ENCODE measurements at regions not wholly inside any gene's neighbourhood (a gene's known extent, or its start where the extent isn't known, plus 50 kb on each side); places are given as distances from the start of the nearest gene placed in this dataset.

DNA sequence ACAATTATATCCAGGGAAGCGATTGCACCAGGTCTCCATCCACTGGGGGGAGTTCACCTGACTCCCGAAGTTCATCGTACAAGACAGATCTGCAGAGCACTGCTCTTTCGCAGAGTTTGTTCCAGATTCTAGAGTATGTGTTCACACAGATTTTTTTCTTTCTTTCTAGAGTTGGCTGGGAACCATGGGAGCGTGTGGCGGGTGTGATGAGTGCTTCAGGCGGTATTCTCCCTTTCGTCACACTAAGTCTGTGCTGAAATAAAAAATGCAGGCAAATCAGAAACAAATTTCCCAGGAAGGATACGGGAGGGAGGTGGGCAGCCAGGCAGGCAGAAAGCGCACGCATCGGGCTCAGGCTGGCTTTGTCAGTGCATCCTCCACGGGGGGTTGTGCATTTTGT is 129.8 kb upstream of the SOX11 start:
- no peak for DNase-seq (ENCODE audit: low read depth in 2 of 2)
- no peak for TF ChIP-seq CTCF (IDR thresholded peaks at IDR 0.05; ENCODE audit: low read depth, low read length)
- H3K4me3 ChIP-seq (replicated peaks in 1 of 2; ENCODE audit: low read depth in 2 of 2, low read length in 2 of 2) = no peak overlapping the region

DNA sequence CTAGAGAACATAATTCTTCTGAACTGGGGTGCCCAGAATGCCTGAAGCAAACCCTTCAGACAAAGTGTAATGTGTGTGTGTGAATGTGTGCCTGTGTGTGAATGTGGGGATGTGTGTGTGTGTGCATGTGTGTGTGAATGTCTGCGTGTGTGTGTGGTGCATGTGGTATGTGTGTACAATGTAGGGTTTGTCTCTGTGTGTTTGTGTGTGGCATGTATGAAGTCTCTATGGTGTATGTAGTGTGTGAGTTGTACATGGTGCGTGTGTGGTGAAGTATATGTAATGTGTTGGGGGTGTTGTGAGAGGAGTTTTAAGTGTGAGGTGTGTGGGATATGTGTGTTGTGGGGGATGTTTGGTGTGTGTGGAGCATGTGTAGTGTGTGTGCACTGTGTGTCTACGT is 129.3 kb upstream of the SOX11 start:
- no peak for DNase-seq (ENCODE audit: low read depth in 2 of 2)
- no peak overlapping the region for H3K4me3 ChIP-seq (replicated peaks in 1 of 2; ENCODE audit: low read depth in 2 of 2, low read length in 2 of 2)
- no peak for TF ChIP-seq CTCF (IDR thresholded peaks at IDR 0.05; ENCODE audit: low read depth, low read length)

DNA sequence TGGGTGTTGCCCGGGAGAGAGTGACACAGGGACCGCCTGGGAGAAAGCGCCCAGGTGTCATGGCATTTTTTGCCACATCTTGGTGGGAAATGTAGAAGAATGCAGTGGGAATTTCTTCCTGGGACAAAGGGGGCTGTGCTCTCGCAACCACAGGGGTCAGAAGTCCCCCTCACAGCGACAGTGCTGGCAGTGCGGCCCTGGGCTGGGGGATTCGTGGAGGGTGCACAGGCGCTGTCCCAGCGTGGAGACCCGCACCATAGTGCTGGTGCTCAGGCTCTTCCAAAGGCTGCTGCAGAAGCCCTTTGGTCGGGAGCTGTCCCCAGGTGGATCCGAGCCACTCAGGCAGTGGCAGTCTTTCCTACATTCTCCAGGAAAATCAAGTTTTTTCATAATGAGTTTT is 128.8 kb upstream of the SOX11 start:
- DNase-seq (ENCODE audit: low read depth in 2 of 2) = no peak
- TF ChIP-seq CTCF (IDR thresholded peaks at IDR 0.05; ENCODE audit: low read depth, low read length) = no peak
- H3K4me3 ChIP-seq (replicated peaks in 1 of 2; ENCODE audit: low read depth in 2 of 2, low read length in 2 of 2) = no peak overlapping the region

DNA sequence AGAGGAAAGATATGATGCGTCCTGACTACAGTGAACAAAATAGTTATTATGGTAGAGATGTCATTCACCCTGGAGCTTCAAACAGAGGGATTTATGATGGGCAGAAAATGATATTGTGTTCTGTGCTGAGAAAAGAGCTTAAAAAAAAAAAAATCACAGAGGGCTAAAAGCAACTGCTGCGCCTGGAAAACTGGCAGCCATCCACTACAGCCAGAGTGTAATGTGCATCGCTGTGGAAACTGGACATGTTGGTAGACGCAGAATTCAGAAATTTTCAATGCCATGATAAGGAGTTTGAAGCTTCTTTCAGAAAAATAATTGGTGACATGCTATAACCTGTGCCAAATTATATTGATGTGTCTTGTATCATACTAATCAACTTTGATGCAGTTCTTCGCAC is 122.9 kb upstream of the SOX11 start:
- no peak for DNase-seq (ENCODE audit: low read depth in 2 of 2)

GRCh38 chr2:5576015-5576414 is 116.2 kb upstream of the SOX11 start:
- no peak for DNase-seq (ENCODE audit: low read depth in 2 of 2)
- H3K4me3 ChIP-seq (replicated peaks in 1 of 2; ENCODE audit: low read depth in 2 of 2, low read length in 2 of 2) = no peak overlapping the region
- TF ChIP-seq CTCF (IDR thresholded peaks at IDR 0.05; ENCODE audit: low read depth, low read length) = no peak

More for the DNA sequence above, 122.9 kb upstream of the SOX11 start:
- H3K4me3 ChIP-seq (replicated peaks in 1 of 2; ENCODE audit: low read depth in 2 of 2, low read length in 2 of 2) = no peak overlapping the region
- TF ChIP-seq CTCF (IDR thresholded peaks at IDR 0.05; ENCODE audit: low read depth, low read length) = no peak

DNA sequence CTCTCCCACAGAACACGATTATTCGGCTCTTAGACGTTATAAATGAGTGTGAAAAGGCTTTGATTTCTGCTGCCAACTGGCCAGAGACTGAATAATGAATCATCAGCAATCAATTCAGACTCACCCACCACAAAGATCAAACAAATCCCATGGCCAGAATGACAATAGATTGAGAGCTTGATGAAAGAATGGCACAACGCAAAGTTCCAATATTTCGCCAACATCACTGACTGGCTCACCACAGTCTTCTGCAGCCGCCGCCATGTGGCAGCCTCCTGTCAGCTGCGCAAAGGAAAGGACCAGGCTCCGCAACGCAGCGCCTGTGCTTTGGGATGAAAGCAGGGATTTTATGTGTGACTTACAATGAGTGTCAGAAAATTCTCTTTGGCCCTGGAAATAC is 104.4 kb upstream of the SOX11 start:
- no peak for TF ChIP-seq CTCF (IDR thresholded peaks at IDR 0.05; ENCODE audit: low read depth, low read length)
- H3K4me3 ChIP-seq (replicated peaks in 1 of 2; ENCODE audit: low read depth in 2 of 2, low read length in 2 of 2) = no peak overlapping the region
- DNase-seq (ENCODE audit: low read depth in 2 of 2) = no peak

DNA sequence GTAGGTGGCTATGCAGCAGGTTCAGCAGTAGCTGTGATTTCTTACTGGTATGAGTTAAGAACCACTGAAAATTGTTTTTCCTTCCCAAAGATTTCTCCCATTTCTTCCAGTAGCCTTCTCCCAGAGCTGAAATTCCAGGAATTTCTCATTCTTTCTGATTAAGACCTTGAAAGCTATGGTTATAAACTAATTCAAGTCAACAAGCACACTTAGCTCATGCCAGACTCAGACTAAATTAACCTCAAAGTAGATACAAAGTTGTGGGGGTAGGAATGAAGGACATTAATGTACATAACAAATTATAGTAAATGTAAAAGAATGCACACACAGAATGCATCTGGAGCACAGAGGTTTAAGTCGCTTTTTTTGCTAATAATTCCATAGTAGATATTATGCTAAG is 103.6 kb upstream of the SOX11 start:
- H3K4me3 ChIP-seq (replicated peaks in 1 of 2; ENCODE audit: low read depth in 2 of 2, low read length in 2 of 2) = no peak overlapping the region
- no peak for TF ChIP-seq CTCF (IDR thresholded peaks at IDR 0.05; ENCODE audit: low read depth, low read length)
- DNase-seq (ENCODE audit: low read depth in 2 of 2) = no peak

Measured in cardiac fibroblast (primary cell).